ENCODE measurements at regions not wholly inside any gene's neighbourhood (a gene's known extent, or its start where the extent isn't known, plus 50 kb on each side); places are given as distances from the start of the nearest gene placed in this dataset.

- TF ChIP-seq ZGPAT (CRISPR knock-in tag; IDR thresholded peaks at IDR 0.05), result no peak
- no peak for TF ChIP-seq ATF6 (CRISPR knock-in tag; conservative IDR thresholded peaks at IDR 0.05)
- TF ChIP-seq ETS1 (CRISPR knock-in tag; IDR thresholded peaks at IDR 0.05), result no peak
- TF ChIP-seq NR2F1 (CRISPR knock-in tag; IDR thresholded peaks at IDR 0.05), result no peak
- no peak for TF ChIP-seq NCOA2 (CRISPR knock-in tag; IDR thresholded peaks at IDR 0.05)
Measured at GRCh38 chr9:110099236-110100095, 108.5 kb downstream of the C9orf152 start (continued).

- intact Hi-C loops (cut with micrococcal nuclease; ENCODE audit: unreplicated experiment), result no loop called here
- TF ChIP-seq ZNF160 (CRISPR knock-in tag; IDR thresholded peaks at IDR 0.05), result no peak
- no peak for TF ChIP-seq ZNF557 (CRISPR knock-in tag; IDR thresholded peaks at IDR 0.05)
- no peak for TF ChIP-seq HINFP (CRISPR knock-in tag; IDR thresholded peaks at IDR 0.05; ENCODE audit: low read depth)
- TF ChIP-seq CBX2 (IDR thresholded peaks at IDR 0.05; ENCODE audit: low read depth, low read length), result no peak
- no peak for TF ChIP-seq CBX2 (CRISPR knock-in tag; IDR thresholded peaks at IDR 0.05; ENCODE audit: low read depth)
- TF ChIP-seq ZNF276 (CRISPR knock-in tag; IDR thresholded peaks at IDR 0.05; ENCODE audit: low read depth), result no peak
Measured at GRCh38 chr9:110101531-110102161, 106.3 kb downstream of the C9orf152 start.

More at GRCh38 chr9:110101531-110102161, 106.3 kb downstream of the C9orf152 start:
- DNase-seq (ENCODE audit: low spot score) (no peak), FAIRE-seq (no peak), ATAC-seq (no peak)
- Histone ChIP-seq H3K27me3 (ENCODE audit: control insufficient read depth in 1 of 2, insufficient read depth in 2 of 2, low read length in 2 of 2) (no peaks in the 10 kb centered on the region), H3K4me2 (ENCODE audit: low read depth, low read length) (no peak overlapping the region), H3K9me3 (ENCODE audit: low read length) (no peaks in the 10 kb centered on the region), H3K36me3 (replicated peaks in 1 of 2; ENCODE audit: control insufficient read depth in 1 of 2, insufficient read depth in 2 of 2, low read length in 2 of 2) (no peaks in the 10 kb centered on the region), H3K79me2 (ENCODE audit: insufficient read depth, low read length) (no peaks in the 10 kb centered on the region), H3K9ac (ENCODE audit: insufficient read depth, low read depth, low read length) (no peak overlapping the region), H2AFZ (ENCODE audit: low read length) (no peak overlapping the region), H4K20me1 (ENCODE audit: insufficient read depth, low read length) (no peaks in the 10 kb centered on the region), H3K4me3 (replicated peaks in 1 of 3; ENCODE audit: insufficient read depth in 1 of 3, low read depth in 2 of 3, low read length in 3 of 3) (no peak overlapping the region), H3K4me1 (ENCODE audit: insufficient read depth, low read length) (peaks cover 8% of the 10 kb centered on the region), H3K27ac (ENCODE audit: extremely low read length, insufficient read depth, low read length) (no peak overlapping the region)
- no TSS peak for BruUV-seq (replicated peaks)
- in situ Hi-C loops (cut with HindIII; ENCODE audit: extremely low pct_ligation_motif_present, low pct_unique_long_range_greater_than_20kb), result no loop called here
- ChIA-PET POLR2A (no interaction called here), CTCF (ENCODE audit: low intra/inter-chr PET ratio, low total read pairs) (no interaction called here)
- WGBS (ENCODE audit: low lambda C conversion rate), result 56% methylated on average over 8 of the region's 8 CpGs
